MCF 10A (cell line): ENCODE measurements at regions not wholly inside any gene's neighbourhood (a gene's known extent, or its start where the extent isn't known, plus 50 kb on each side); places are given as distances from the start of the nearest gene placed in this dataset.
"Not testable (repeated sequence)": the region's sequence is repeated elsewhere in the genome, so short reads cannot be mapped to it uniquely, and the experiment has no call there.

ENCODE experiments used
- BruUV-seq: library from RNA; stranded (reverse); fragments of 400-500 nt; replicated peaks from 2 replicates; lab custom pipeline; 2021; lab: Mats Ljungman, UMichigan
- CTCF ChIA-PET: fragments of 300-600 bp; sonication (Branson Sonifier 250); formaldehyde crosslinking; extraction: SDS; loops from one replicate; lab custom pipeline; 2021; ENCODE audit warnings: antibody characterized with exemption, inconsistent platforms; lab: Yijun Ruan, JAX
- POLR2A ChIA-PET: fragments of 300-600, 350-650 bp; sonication (Branson Sonifier 250); formaldehyde crosslinking; extraction: SDS; loops from one replicate; lab custom pipeline; 2020; ENCODE audit warnings: antibody characterized with exemption, inconsistent platforms; lab: Yijun Ruan, JAX
- DNase-seq: peaks from one replicate; pipeline ENCODE4 v3.0.0-alpha.2; 2018; ENCODE audit not compliant: unreplicated experiment
- H3K27ac Mint-ChIP-seq: one replicate; pipeline ENCODE4 v1.8.0; 2022; ENCODE audit warnings: mild to moderate bottlenecking, low read depth, mixed read lengths; ENCODE audit not compliant: unreplicated experiment
- H3K27me3 Mint-ChIP-seq: one replicate; pipeline ENCODE4 v1.8.0; 2022; ENCODE audit warnings: mixed read lengths; ENCODE audit not compliant: insufficient read depth, unreplicated experiment
- H3K36me3 Mint-ChIP-seq: one replicate; pipeline ENCODE4 v1.8.0; 2022; ENCODE audit warnings: mild to moderate bottlenecking, moderate library complexity, mixed read lengths; ENCODE audit not compliant: insufficient read depth, unreplicated experiment
- H3K4me1 Mint-ChIP-seq: one replicate; pipeline ENCODE4 v1.8.0; 2022; ENCODE audit warnings: mixed read lengths; ENCODE audit not compliant: insufficient read depth, unreplicated experiment
- H3K4me3 Mint-ChIP-seq: one replicate; pipeline ENCODE4 v1.8.0; 2022; ENCODE audit warnings: mild to moderate bottlenecking, moderate library complexity, mixed read lengths; ENCODE audit not compliant: unreplicated experiment
- H3K9me3 Mint-ChIP-seq: one replicate; pipeline ENCODE4 v1.8.0; 2022; ENCODE audit warnings: mixed read lengths; ENCODE audit not compliant: unreplicated experiment
- CTCF ChIP-seq: fragments of 200-600 bp; IDR thresholded peaks from one replicate; pipeline ENCODE4 v1.8.0; 2022; ENCODE audit warnings: antibody characterized with exemption, mild to moderate bottlenecking; ENCODE audit not compliant: unreplicated experiment
- intact Hi-C: fragments of 100-400 bp; cut with micrococcal nuclease; formaldehyde crosslinking; loops from 2 replicates; pipeline ENCODE4 v1.14.1; 2022

GRCh38 chr2:204160989-204161388 is 224.4 kb downstream of the ICOS start:
- no TSS peak for BruUV-seq
- POLR2A ChIA-PET: interaction anchor here (0.7 kb wide), 1 partner anchor 10 kb away, joined by 3 read pairs; no protein-coding TSS in a partner anchor
- CTCF ChIA-PET: interaction anchor here (0.6 to 1.5 kb wide), 4 partner anchors 16 to 1787 kb away, joined by 3 to 7 read pairs (median 5); no protein-coding TSS in a partner anchor

GRCh38 chr2:204161886-204162285 is 225.3 kb downstream of the ICOS start:
- H3K27ac Mint-ChIP-seq: no peak overlapping the region
- peaks cover 30% of the 10 kb centered on the region for H3K27me3 Mint-ChIP-seq
- no peaks in the 10 kb centered on the region for H3K9me3 Mint-ChIP-seq
- H3K36me3 Mint-ChIP-seq: no peaks in the 10 kb centered on the region
- H3K4me3 Mint-ChIP-seq: no peak overlapping the region
- no peak for DNase-seq
- ChIA-PET CTCF (interaction anchor here (1.5 kb wide), 1 partner anchor 17 kb away, joined by 7 read pairs; no protein-coding TSS in a partner anchor), POLR2A (no interaction called here)
- TF ChIP-seq CTCF: no peak
- intact Hi-C loops: no loop called here
- H3K4me1 Mint-ChIP-seq: no peaks in the 10 kb centered on the region
- no TSS peak for BruUV-seq

More at GRCh38 chr2:204160989-204161388, 224.4 kb downstream of the ICOS start:
- Mint-ChIP-seq H3K27me3 (peaks cover 28% of the 10 kb centered on the region), H3K27ac (no peak overlapping the region), H3K4me3 (no peak overlapping the region), H3K9me3 (no peaks in the 10 kb centered on the region), H3K4me1 (no peaks in the 10 kb centered on the region), H3K36me3 (no peaks in the 10 kb centered on the region)
- no peak for TF ChIP-seq CTCF
- intact Hi-C loops: no loop called here
- no peak for DNase-seq

GRCh38 chr2:204166961-204167360 is 230.4 kb downstream of the ICOS start:
- no peaks in the 10 kb centered on the region for H3K4me1 Mint-ChIP-seq
- no peaks in the 10 kb centered on the region for H3K36me3 Mint-ChIP-seq
- ChIA-PET CTCF (interaction anchor here (0.7 to 1.3 kb wide), 3 partner anchors 11 to 994 kb away, joined by 3 read pairs; no protein-coding TSS in a partner anchor), POLR2A (no interaction called here)
- intact Hi-C loops: no loop called here
- DNase-seq: no peak
- TF ChIP-seq CTCF: no peak
- BruUV-seq: no TSS peak
- H3K9me3 Mint-ChIP-seq: no peaks in the 10 kb centered on the region
- no peak overlapping the region for H3K27ac Mint-ChIP-seq
- H3K4me3 Mint-ChIP-seq: no peak overlapping the region
- H3K27me3 Mint-ChIP-seq: peaks cover 12% of the 10 kb centered on the region

GRCh38 chr2:204167670-204168069 is 231.1 kb downstream of the ICOS start:
- H3K4me3 Mint-ChIP-seq, POLR2A ChIA-PET, H3K27me3 Mint-ChIP-seq, H3K36me3 Mint-ChIP-seq, intact Hi-C loops, H3K9me3 Mint-ChIP-seq, DNase-seq, H3K4me1 Mint-ChIP-seq, BruUV-seq, H3K27ac Mint-ChIP-seq: not testable (repeated sequence)
- CTCF ChIA-PET: interaction anchor here (0.8 to 0.9 kb wide), 2 partner anchors 23 kb away, joined by 3 read pairs; no protein-coding TSS in a partner anchor
